Esophagus squamous epithelium (tissue), 4 donors: ENCODE measurements at regions not wholly inside any gene's neighbourhood (a gene's known extent, or its start where the extent isn't known, plus 50 kb on each side); places are given as distances from the start of the nearest gene placed in this dataset.

Source experiments
- CTCF ChIP-seq, 6 experiments: fragments of 450-650 bp in 4 of 6; fragments of 200-600 bp in 2 of 6; sonication (generic) in 2 of 6; IDR thresholded peaks; one replicate each; pipeline ENCODE4 v1.5.1; 2016 to 2019; ENCODE audit warnings: antibody characterized with exemption in 6 of 6, mild to moderate bottlenecking in 4 of 6, moderate library complexity in 4 of 6
- POLR2A ChIP-seq, 4 donors: fragments of 450-650 bp; IDR thresholded peaks; one replicate each; pipeline ENCODE4 v1.6.1; 2017; ENCODE audit warnings: antibody characterized with exemption in 4 of 4, mild to moderate bottlenecking in 4 of 4, moderate library complexity in 3 of 4

- TF ChIP-seq CTCF (IDR thresholded peaks at IDR 0.05) (no peak), POLR2A (IDR thresholded peaks at IDR 0.05) (no peak)
Measured at GRCh38 chr2:60295636-60295962, 257.9 kb downstream of the BCL11A start.
